GM23248 (cell line): ENCODE measurements at regions not wholly inside any gene's neighbourhood (a gene's known extent, or its start where the extent isn't known, plus 50 kb on each side); places are given as distances from the start of the nearest gene placed in this dataset.

Experiments used
- DNase-seq: peaks from one replicate; pipeline ENCODE4 v3.0.0-alpha.2; 2015
- H2AFZ ChIP-seq: fragments of 200-600 bp; sonication (generic); 2 replicates; pipeline ENCODE4 v1.6.1; 2016; ENCODE audit warnings: antibody characterized with exemption
- H3F3A ChIP-seq: fragments of 200-600 bp; sonication (generic); 2 replicates; pipeline ENCODE4 v1.6.1; 2016; ENCODE audit warnings: mild to moderate bottlenecking, antibody characterized with exemption, mixed run types; ENCODE audit not compliant: insufficient read depth
- H3K27ac ChIP-seq: fragments of 200-600 bp; sonication (generic); 2 replicates; pipeline ENCODE4 v1.5.1; 2016; ENCODE audit warnings: mild to moderate bottlenecking
- H3K27me3 ChIP-seq: fragments of 200-600 bp; sonication (generic); replicated peaks from 2 replicates; pipeline ENCODE4 v1.6.1; 2016; ENCODE audit warnings: mild to moderate bottlenecking; ENCODE audit not compliant: insufficient read depth
- H3K36me3 ChIP-seq: fragments of 200-600 bp; sonication (generic); 2 replicates; pipeline ENCODE4 v1.6.1; 2016; ENCODE audit warnings: low read depth, mild to moderate bottlenecking
- H3K4me1 ChIP-seq: fragments of 200-600 bp; sonication (generic); 2 replicates; pipeline ENCODE4 v1.6.1; 2016; ENCODE audit warnings: mild to moderate bottlenecking; ENCODE audit not compliant: insufficient read depth
- H3K4me2 ChIP-seq: fragments of 200-600 bp; sonication (generic); one replicate; pipeline ENCODE4 v1.6.1; 2016; ENCODE audit warnings: mild to moderate bottlenecking; ENCODE audit not compliant: unreplicated experiment
- H3K4me3 ChIP-seq: fragments of 200-600 bp; sonication (generic); 2 replicates; pipeline ENCODE4 v1.5.1; 2016; ENCODE audit warnings: mild to moderate bottlenecking
- H3K79me2 ChIP-seq: fragments of 200-600 bp; sonication (generic); 2 replicates; pipeline ENCODE4 v1.6.1; 2016; ENCODE audit warnings: mild to moderate bottlenecking; ENCODE audit not compliant: insufficient read depth
- H3K9ac ChIP-seq: fragments of 200-600 bp; sonication (generic); 2 replicates; pipeline ENCODE4 v1.6.1; 2016; ENCODE audit warnings: mild to moderate bottlenecking
- H3K9me2 ChIP-seq: fragments of 200-600 bp; sonication (generic); 2 replicates; pipeline ENCODE4 v1.6.1; 2016; ENCODE audit warnings: mixed run types, mild to moderate bottlenecking, moderate library complexity; ENCODE audit not compliant: insufficient read depth
- H3K9me3 ChIP-seq: fragments of 200-600 bp; sonication (generic); one replicate; pipeline ENCODE4 v1.6.1; 2017; ENCODE audit warnings: low read depth
- H4K20me1 ChIP-seq: fragments of 200-600 bp; sonication (generic); 2 replicates; pipeline ENCODE4 v1.6.0; 2016; ENCODE audit not compliant: insufficient read depth
- EZH2 ChIP-seq: fragments of 200-600 bp; sonication (generic); IDR thresholded peaks from 2 replicates; pipeline ENCODE4 v1.6.1; 2018; ENCODE audit warnings: antibody characterized with exemption, mild to moderate bottlenecking; ENCODE audit not compliant: insufficient read depth, poor library complexity, severe bottlenecking
- EZH2phosphoT487 ChIP-seq: fragments of 200-600 bp; sonication (generic); IDR thresholded peaks from 2 replicates; pipeline ENCODE4 v1.6.1; 2018; ENCODE audit warnings: antibody characterized with exemption, moderate library complexity, mild to moderate bottlenecking, low read depth; ENCODE audit not compliant: insufficient read depth
- WGBS, 2 experiments: methylation state at CpG; one replicate each; pipeline ENCODE4 v1.1.6; 2015 to 2017; ENCODE audit warnings: low lambda C conversion rate in 2 of 2, low coverage in 1 of 2; ENCODE audit errors: missing lambda C conversion rate in 2 of 2; 5-methylcytosine and 5-hydroxymethylcytosine counted together
- in situ Hi-C: fragments of 300-500 bp; cut with MboI; formaldehyde crosslinking; loops from 2 replicates; pipeline ENCODE4 v1.15.0; 2020

GRCh38 chr1:4090976-4091660 lies 191.0 kb upstream of the C1orf174 start:
- Histone ChIP-seq H3K4me1 (no peaks in the 10 kb centered on the region), H3K9me2 (no peaks in the 10 kb centered on the region), H3K79me2 (no peaks in the 10 kb centered on the region), H3K9ac (no peak overlapping the region), H3K9me3 (no peaks in the 10 kb centered on the region), H2AFZ (no peak overlapping the region), H3K4me3 (no peak overlapping the region), H3K4me2 (no peak overlapping the region), H4K20me1 (no peaks in the 10 kb centered on the region), H3F3A (no peaks in the 10 kb centered on the region), H3K36me3 (no peaks in the 10 kb centered on the region), H3K27ac (no peak overlapping the region), H3K27me3 (no peaks in the 10 kb centered on the region)
- in situ Hi-C loops = no loop called here
- WGBS, 2 experiments = 11 to 31% methylated on average over 6 of the region's 6 CpGs
- no peak for DNase-seq
- no peak for TF ChIP-seq EZH2phosphoT487
- TF ChIP-seq EZH2 = no peak

GRCh38 chr1:4091996-4092395 lies 191.9 kb upstream of the C1orf174 start:
- in situ Hi-C loops = no loop called here
- H3K9me2 ChIP-seq = no peaks in the 10 kb centered on the region
- no peaks in the 10 kb centered on the region for H3K36me3 ChIP-seq

DNA sequence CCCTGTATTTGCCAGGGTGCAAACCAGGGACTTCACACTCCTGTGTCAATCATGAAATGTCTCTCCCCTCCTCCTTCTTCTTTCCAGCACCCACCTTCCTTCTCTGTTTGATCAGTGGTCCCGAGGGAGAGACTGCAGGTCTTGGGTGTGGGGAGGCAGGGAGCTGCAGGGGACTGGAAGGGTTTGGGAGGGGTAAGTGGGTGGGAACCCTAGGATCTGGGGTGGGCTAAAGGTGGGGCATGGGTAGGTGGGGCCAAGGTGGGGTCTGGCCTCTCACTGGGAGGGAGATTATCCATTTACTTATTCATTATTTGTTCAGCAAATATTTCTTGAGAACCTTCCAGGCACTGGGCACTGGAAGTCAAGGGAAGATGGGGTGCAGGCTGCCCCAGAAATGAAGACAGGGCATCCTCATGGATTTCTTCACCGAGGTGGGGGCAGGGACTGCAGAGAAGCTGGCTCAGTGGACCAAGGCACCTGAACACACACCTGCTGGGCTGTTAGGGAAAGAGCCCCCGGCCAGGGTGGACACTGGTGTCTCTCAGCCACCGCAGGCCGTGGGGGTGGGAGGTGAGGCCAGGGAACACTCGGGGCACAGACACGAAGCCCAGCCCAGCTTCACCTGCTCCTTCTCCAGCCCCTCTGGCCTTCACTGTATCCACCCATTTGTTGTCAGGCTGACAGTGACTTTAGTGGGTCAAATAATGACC lies 193.9 kb upstream of the C1orf174 start:
- TF ChIP-seq EZH2 = no peak
- TF ChIP-seq EZH2phosphoT487 = no peak
- Histone ChIP-seq H3K4me1 (no peaks in the 10 kb centered on the region), H3K79me2 (no peaks in the 10 kb centered on the region), H3K36me3 (no peaks in the 10 kb centered on the region), H3K4me3 (no peak overlapping the region), H3F3A (no peaks in the 10 kb centered on the region), H2AFZ (no peak overlapping the region), H3K9me2 (no peaks in the 10 kb centered on the region), H3K9me3 (no peaks in the 10 kb centered on the region), H3K4me2 (no peak overlapping the region), H3K9ac (no peak overlapping the region), H3K27ac (no peak overlapping the region), H4K20me1 (no peaks in the 10 kb centered on the region), H3K27me3 (no peaks in the 10 kb centered on the region)
- DNase-seq = no peak
- whole genome bisulfite sequencing, 2 experiments = 14 to 23% methylated on average over 7 of the region's 7 CpGs
- in situ Hi-C loops = no loop called here

More at GRCh38 chr1:4091996-4092395, 191.9 kb upstream of the C1orf174 start:
- Histone ChIP-seq H3K79me2 (no peaks in the 10 kb centered on the region), H3K27me3 (no peaks in the 10 kb centered on the region), H4K20me1 (no peaks in the 10 kb centered on the region), H3K27ac (no peak overlapping the region), H3K4me1 (no peaks in the 10 kb centered on the region), H3K9me3 (no peaks in the 10 kb centered on the region), H3K4me3 (no peak overlapping the region), H2AFZ (no peak overlapping the region), H3K9ac (no peak overlapping the region), H3K4me2 (no peak overlapping the region), H3F3A (no peaks in the 10 kb centered on the region)
- no peak for DNase-seq
- TF ChIP-seq EZH2 (no peak), EZH2phosphoT487 (no peak)
- WGBS, 2 experiments = 40 to 59% methylated on average over 7 of the region's 7 CpGs

GRCh38 chr1:4095433-4095971 lies 195.4 kb upstream of the C1orf174 start:
- H3K9me3 ChIP-seq = no peaks in the 10 kb centered on the region
- H3K27ac ChIP-seq = no peak overlapping the region
- no peak overlapping the region for H3K4me2 ChIP-seq
- DNase-seq = no peak
- H3K36me3 ChIP-seq = no peaks in the 10 kb centered on the region
- no peaks in the 10 kb centered on the region for H3K9me2 ChIP-seq
- no peaks in the 10 kb centered on the region for H3K27me3 ChIP-seq
- no peaks in the 10 kb centered on the region for H4K20me1 ChIP-seq
- H3K4me3 ChIP-seq = no peak overlapping the region
- WGBS, 2 experiments = 6 to 11% methylated on average over 5 of the region's 5 CpGs
- H3K79me2 ChIP-seq = no peaks in the 10 kb centered on the region
- no peak for TF ChIP-seq EZH2
- TF ChIP-seq EZH2phosphoT487 = no peak
- H3F3A ChIP-seq = no peaks in the 10 kb centered on the region
- no peak overlapping the region for H2AFZ ChIP-seq
- H3K4me1 ChIP-seq = no peaks in the 10 kb centered on the region
- in situ Hi-C loops = no loop called here
- H3K9ac ChIP-seq = no peak overlapping the region
